ENCODE measurements at regions not wholly inside any gene's neighbourhood (a gene's known extent, or its start where the extent isn't known, plus 50 kb on each side); places are given as distances from the start of the nearest gene placed in this dataset.

- DNase-seq (ENCODE audit: low spot score) = no peak
- no peak for TF ChIP-seq CTCF (IDR thresholded peaks at IDR 0.05; ENCODE audit: extremely low read depth, missing control alignments)
These were observed 138.0 kb upstream of the P2RY1 start for GRCh38 chr3:152696962-152697361.

GRCh38 chr3:152703245-152703890, 131.6 kb upstream of the P2RY1 start:
- no peak for DNase-seq (ENCODE audit: low spot score)
- no peak for TF ChIP-seq CTCF (IDR thresholded peaks at IDR 0.05; ENCODE audit: extremely low read depth, missing control alignments)

GRCh38 chr3:152706991-152707713, 127.8 kb upstream of the P2RY1 start:
- no peak for TF ChIP-seq CTCF (IDR thresholded peaks at IDR 0.05; ENCODE audit: extremely low read depth, missing control alignments)
- peak; percentile 8 for DNase-seq (ENCODE audit: low spot score)

- no peak for DNase-seq (ENCODE audit: low spot score)
- TF ChIP-seq CTCF (IDR thresholded peaks at IDR 0.05; ENCODE audit: extremely low read depth, missing control alignments) = no peak
These were observed 125.3 kb upstream of the P2RY1 start for GRCh38 chr3:152709659-152710058.

- no peak for DNase-seq (ENCODE audit: low spot score)
- no peak for TF ChIP-seq CTCF (IDR thresholded peaks at IDR 0.05; ENCODE audit: extremely low read depth, missing control alignments)
These were observed 124.4 kb upstream of the P2RY1 start for GRCh38 chr3:152710549-152710948.

- TF ChIP-seq CTCF (IDR thresholded peaks at IDR 0.05; ENCODE audit: extremely low read depth, missing control alignments) = no peak
- DNase-seq (ENCODE audit: low spot score) = no peak
These were observed 120.9 kb upstream of the P2RY1 start for GRCh38 chr3:152713989-152714388.

DNA sequence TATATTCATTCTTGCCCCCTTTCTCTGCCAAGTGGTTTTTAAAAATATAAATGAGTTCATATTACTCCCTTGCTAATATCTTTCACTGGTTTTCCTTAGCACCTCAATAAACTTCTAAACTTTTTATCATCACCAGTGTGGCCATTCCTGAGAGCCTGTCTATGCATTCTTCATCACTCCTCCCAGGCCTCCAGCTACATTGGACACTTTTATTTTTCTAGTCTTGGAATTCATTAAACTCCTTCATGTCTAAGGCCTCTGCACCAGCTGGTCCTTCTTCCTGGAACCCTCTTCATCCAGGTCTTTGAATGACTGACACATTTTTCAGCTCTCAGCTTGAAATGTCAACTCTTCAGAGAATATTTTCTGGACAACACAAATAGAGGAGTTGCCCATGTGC, 120.4 kb upstream of the P2RY1 start:
- TF ChIP-seq CTCF (IDR thresholded peaks at IDR 0.05; ENCODE audit: extremely low read depth, missing control alignments) = no peak
- no peak for DNase-seq (ENCODE audit: low spot score)

All from GM20000 (cell line).